Hepatocyte (in vitro differentiated cells): ENCODE measurements at regions not wholly inside any gene's neighbourhood (a gene's known extent, or its start where the extent isn't known, plus 50 kb on each side); places are given as distances from the start of the nearest gene placed in this dataset.

Experiments used
- CTCF ChIP-seq: fragments of 200-600 bp; sonication (generic); IDR thresholded peaks from 2 replicates; pipeline ENCODE4 v1.5.1; 2016; ENCODE audit warnings: antibody characterized with exemption, mild to moderate bottlenecking; ENCODE audit not compliant: poor library complexity
- EZH2phosphoT487 ChIP-seq: fragments of 200-600 bp; sonication (generic); IDR thresholded peaks from one replicate; pipeline ENCODE4 v1.6.1; 2018; ENCODE audit warnings: antibody characterized with exemption, mild to moderate bottlenecking, low read depth, moderate library complexity; ENCODE audit not compliant: unreplicated experiment, severe bottlenecking

- TF ChIP-seq CTCF, result no peak
- no peak for TF ChIP-seq EZH2phosphoT487
Measured at GRCh38 chr10:53479365-53479764, 706.8 kb upstream of the MBL2 start.
